Transverse colon (tissue), 4 donors: ENCODE measurements at regions not wholly inside any gene's neighbourhood (a gene's known extent, or its start where the extent isn't known, plus 50 kb on each side); places are given as distances from the start of the nearest gene placed in this dataset.

ENCODE experiments used
- DNase-seq: peaks from one replicate; pipeline ENCODE4 v3.0.0-alpha.2; 2019
- H3K27ac ChIP-seq, 4 donors: fragments of 200-600 bp; sonication (generic); 2 replicates each; pipeline ENCODE4 v1.5.1; 2016 to 2018; ENCODE audit warnings: inconsistent platforms in 4 of 4
- H3K27me3 ChIP-seq: fragments of 200-600 bp; sonication (generic); 2 replicates; pipeline ENCODE4 v1.5.1; 2017; ENCODE audit warnings: inconsistent platforms
- H3K36me3 ChIP-seq, 4 donors: fragments of 200-600 bp; sonication (generic); 2 replicates each; pipeline ENCODE4 v1.5.1; 2017 to 2019; ENCODE audit warnings: inconsistent platforms in 4 of 4
- H3K4me1 ChIP-seq, 4 donors: fragments of 200-600 bp; sonication (generic); 2 replicates each; pipeline ENCODE4 v1.5.1; 2017 to 2020; ENCODE audit warnings: inconsistent platforms in 4 of 4
- H3K4me3 ChIP-seq, 4 donors: fragments of 200-600 bp; sonication (generic); 1 replicate in 1 of 4; 2 replicates in 3 of 4; pipeline versions ENCODE4 v1.5.1 to v1.6.1; 2017 to 2019; ENCODE audit warnings: inconsistent platforms in 4 of 4
- H3K9me3 ChIP-seq, 2 donors: fragments of 200-600 bp; sonication (generic); 2 replicates each; pipeline ENCODE4 v1.5.1; 2017 to 2019; ENCODE audit warnings: inconsistent platforms in 2 of 2
- EP300 ChIP-seq: sonication (generic); formaldehyde crosslinking; IDR thresholded peaks from one replicate; pipeline ENCODE4 v1.6.1; 2017; ENCODE audit warnings: antibody characterized with exemption, low read depth
- POLR2A ChIP-seq: fragments of 450-650 bp; IDR thresholded peaks from one replicate; pipeline ENCODE4 v1.6.1; 2016; ENCODE audit warnings: antibody characterized with exemption, mild to moderate bottlenecking, moderate library complexity
- POLR2AphosphoS5 ChIP-seq, 3 donors: sonication (generic); formaldehyde crosslinking; IDR thresholded peaks; one replicate each; pipeline ENCODE4 v1.6.1; 2016; ENCODE audit warnings: antibody characterized with exemption in 3 of 3
- WGBS, 2 donors: methylation state at CpG; one replicate each; pipeline ENCODE4 v1.1.5; 2018; ENCODE audit warnings: low coverage in 1 of 2; 5-methylcytosine and 5-hydroxymethylcytosine counted together
- in situ Hi-C, 4 donors: fragments of 200-750 bp; cut with MboI; loops; one replicate each; pipeline versions ENCODE4 v1.15.0 to v1.15.1; 2017; ENCODE audit warnings: low sequenced_read_pairs in 3 of 4, low pct_ligation_motif_present in 1 of 4, low pct_unique_long_range_greater_than_20kb in 1 of 4
- intact Hi-C: fragments of 100-400 bp; cut with DNase I; formaldehyde crosslinking; loops from one replicate; pipeline ENCODE4 v1.15.1; 2023; ENCODE audit warnings: low total_unique reads
- TF ChIP-seq, protein P1 (sequence below), 5 experiments: fragments of 200-600 bp in 3 of 5; fragments of 450-650 bp in 2 of 5; sonication (generic) in 3 of 5; IDR thresholded peaks; 1 replicate in 2 of 5; 2 replicates in 3 of 5; pipeline ENCODE4 v1.5.1; 2016 to 2017; ENCODE audit warnings: antibody characterized with exemption in 5 of 5, inconsistent platforms in 3 of 5, mild to moderate bottlenecking in 2 of 5, moderate library complexity in 1 of 5

DNA sequence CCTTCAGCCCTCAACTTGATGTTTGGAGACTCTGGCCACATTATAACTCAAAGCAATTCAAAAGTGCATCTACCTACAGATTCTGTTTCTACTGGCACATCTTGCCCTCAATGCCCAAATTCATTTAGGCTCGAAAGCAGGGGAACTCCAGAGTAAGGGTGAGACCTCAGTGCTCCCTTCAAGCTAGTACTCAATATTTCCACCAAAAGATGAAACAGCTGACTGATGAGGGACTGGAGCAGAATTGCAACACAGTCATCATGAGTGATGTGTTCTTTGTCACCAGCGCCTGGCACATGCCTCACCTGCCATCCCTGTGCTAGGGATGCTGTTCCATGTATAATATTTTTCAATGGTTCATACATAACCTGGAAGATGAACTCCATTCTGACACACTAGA is 247.3 kb downstream of the DSEL start:
- in situ Hi-C loops (no loop called here), intact Hi-C loops (no loop called here)
- Histone ChIP-seq H3K4me3 (no peak overlapping the region), H3K4me1 (peaks cover 0 to 3% (median 0%) of the 10 kb centered on the region in 4 donors), H3K27ac (no peak overlapping the region), H3K9me3 (no peaks in the 10 kb centered on the region), H3K36me3 (no peaks in the 10 kb centered on the region), H3K27me3 (no peaks in the 10 kb centered on the region)
- DNase-seq = no peak
- WGBS, 2 donors = 74 to 80% methylated on average over 1 to 2 of the region's 2 CpGs
- TF ChIP-seq POLR2AphosphoS5 (IDR thresholded peaks at IDR 0.05) (no peak), POLR2A (no peak), EP300 (no peak)
- TF ChIP-seq, protein P1, sequence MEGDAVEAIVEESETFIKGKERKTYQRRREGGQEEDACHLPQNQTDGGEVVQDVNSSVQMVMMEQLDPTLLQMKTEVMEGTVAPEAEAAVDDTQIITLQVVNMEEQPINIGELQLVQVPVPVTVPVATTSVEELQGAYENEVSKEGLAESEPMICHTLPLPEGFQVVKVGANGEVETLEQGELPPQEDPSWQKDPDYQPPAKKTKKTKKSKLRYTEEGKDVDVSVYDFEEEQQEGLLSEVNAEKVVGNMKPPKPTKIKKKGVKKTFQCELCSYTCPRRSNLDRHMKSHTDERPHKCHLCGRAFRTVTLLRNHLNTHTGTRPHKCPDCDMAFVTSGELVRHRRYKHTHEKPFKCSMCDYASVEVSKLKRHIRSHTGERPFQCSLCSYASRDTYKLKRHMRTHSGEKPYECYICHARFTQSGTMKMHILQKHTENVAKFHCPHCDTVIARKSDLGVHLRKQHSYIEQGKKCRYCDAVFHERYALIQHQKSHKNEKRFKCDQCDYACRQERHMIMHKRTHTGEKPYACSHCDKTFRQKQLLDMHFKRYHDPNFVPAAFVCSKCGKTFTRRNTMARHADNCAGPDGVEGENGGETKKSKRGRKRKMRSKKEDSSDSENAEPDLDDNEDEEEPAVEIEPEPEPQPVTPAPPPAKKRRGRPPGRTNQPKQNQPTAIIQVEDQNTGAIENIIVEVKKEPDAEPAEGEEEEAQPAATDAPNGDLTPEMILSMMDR (IDR thresholded peaks at IDR 0.05) = no peak

DNA sequence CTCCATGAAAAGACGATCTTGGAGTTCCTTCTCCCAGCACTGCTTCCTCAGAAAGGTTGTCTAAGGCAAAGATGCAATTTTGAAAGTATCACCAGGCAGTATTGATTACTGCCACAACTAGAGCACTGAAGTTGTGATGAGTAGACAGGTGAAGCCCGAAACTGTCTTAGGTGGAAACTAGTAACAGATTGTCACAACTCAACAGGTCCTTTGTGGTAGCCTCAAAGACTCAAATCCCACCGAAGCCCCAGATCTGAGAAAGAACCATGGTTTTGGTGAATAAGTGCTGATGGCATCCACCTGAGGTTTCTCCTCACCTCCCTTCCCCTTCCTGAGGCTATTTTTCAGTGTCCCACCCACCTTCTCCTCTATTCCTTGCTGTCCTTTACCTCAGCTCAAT is 248.0 kb downstream of the DSEL start:
- H3K27me3 ChIP-seq = no peaks in the 10 kb centered on the region
- H3K27ac ChIP-seq = no peak overlapping the region
- WGBS, 2 donors = 82 to 100% methylated on average over 2 to 3 of the region's 3 CpGs
- H3K4me1 ChIP-seq = peaks cover 0 to 3% (median 0%) of the 10 kb centered on the region in 4 donors
- in situ Hi-C loops = no loop called here
- H3K9me3 ChIP-seq = no peaks in the 10 kb centered on the region
- no peak overlapping the region for H3K4me3 ChIP-seq
- no peaks in the 10 kb centered on the region for H3K36me3 ChIP-seq
- no peak for DNase-seq
- TF ChIP-seq EP300 = no peak
- TF ChIP-seq, protein P1 (IDR thresholded peaks at IDR 0.05) = no peak
- TF ChIP-seq POLR2AphosphoS5 (IDR thresholded peaks at IDR 0.05) = no peak
- no peak for TF ChIP-seq POLR2A
- intact Hi-C loops = no loop called here

GRCh38 chr18:67266246-67267237 is 250.0 kb downstream of the DSEL start:
- Histone ChIP-seq H3K4me1 (peaks cover 0 to 3% (median 0%) of the 10 kb centered on the region in 4 donors), H3K9me3 (no peaks in the 10 kb centered on the region), H3K4me3 (no peak overlapping the region), H3K27me3 (no peaks in the 10 kb centered on the region), H3K36me3 (no peaks in the 10 kb centered on the region), H3K27ac (no peak overlapping the region)
- WGBS, 2 donors = 41 to 43% methylated on average over 5 of the region's 5 CpGs
- in situ Hi-C loops = no loop called here
- no peak for DNase-seq
- TF ChIP-seq POLR2A (no peak), POLR2AphosphoS5 (IDR thresholded peaks at IDR 0.05) (no peak), EP300 (no peak)
- TF ChIP-seq, protein P1 (IDR thresholded peaks at IDR 0.05) = no peak
- intact Hi-C loops = no loop called here

DNA sequence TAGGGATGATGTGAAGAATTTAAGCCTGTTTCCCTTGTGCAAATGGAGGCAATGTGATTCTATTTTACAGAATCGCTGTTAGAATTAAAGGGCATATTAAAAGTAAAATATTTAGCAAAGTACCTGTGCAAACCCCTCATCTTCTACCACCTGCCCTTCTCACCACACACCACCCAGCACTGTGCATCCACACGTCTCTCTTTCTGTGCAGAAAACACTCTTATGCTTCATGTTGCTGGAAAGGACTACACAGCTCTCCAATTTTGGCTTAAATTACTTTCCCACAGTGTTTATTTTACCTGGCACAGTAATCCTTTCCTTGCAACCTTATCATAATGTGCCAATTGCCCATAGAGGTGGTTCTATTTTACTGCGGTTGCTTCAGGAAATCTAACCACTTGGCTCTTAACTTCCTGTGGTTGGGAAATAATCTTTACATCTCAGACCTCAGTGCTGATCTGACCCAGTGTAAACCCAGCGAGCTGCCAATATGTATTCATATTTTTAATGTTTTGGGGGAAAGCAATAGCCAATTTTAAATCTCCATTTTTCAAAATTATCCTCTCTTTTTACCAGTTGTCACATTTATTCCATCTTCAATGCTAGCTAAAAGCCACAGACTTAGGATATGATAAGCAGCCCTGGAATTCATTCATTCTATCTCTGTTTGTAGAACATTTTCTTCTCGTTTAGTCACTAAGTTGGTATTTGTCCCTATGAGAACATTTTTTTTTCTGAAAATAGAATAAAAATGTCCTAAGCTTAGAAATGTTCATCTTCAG is 250.9 kb downstream of the DSEL start:
- TF ChIP-seq POLR2A (no peak), EP300 (no peak), POLR2AphosphoS5 (IDR thresholded peaks at IDR 0.05) (no peak)
- TF ChIP-seq, protein P1 (IDR thresholded peaks at IDR 0.05) = no peak
- no peak overlapping the region for H3K4me3 ChIP-seq
- H3K27ac ChIP-seq = no peak overlapping the region
- DNase-seq = no peak
- peaks cover 0 to 3% (median 0%) of the 10 kb centered on the region in 4 donors for H3K4me1 ChIP-seq
- 30 to 41% methylated on average over 5 of the region's 5 CpGs for WGBS, 2 donors
- H3K27me3 ChIP-seq = no peaks in the 10 kb centered on the region
- H3K9me3 ChIP-seq = no peaks in the 10 kb centered on the region
- intact Hi-C loops = no loop called here
- no peaks in the 10 kb centered on the region for H3K36me3 ChIP-seq
- in situ Hi-C loops = no loop called here
